HS-5 (cell line): ENCODE measurements at regions not wholly inside any gene's neighbourhood (a gene's known extent, or its start where the extent isn't known, plus 50 kb on each side); places are given as distances from the start of the nearest gene placed in this dataset.
"Not testable (repeated sequence)": the region's sequence is repeated elsewhere in the genome, so short reads cannot be mapped to it uniquely, and the experiment has no call there.

Experiments
- DNase-seq: peaks from one replicate; pipeline ENCODE4 v3.0.0-alpha.2; 2012; ENCODE audit warnings: low read depth

DNA sequence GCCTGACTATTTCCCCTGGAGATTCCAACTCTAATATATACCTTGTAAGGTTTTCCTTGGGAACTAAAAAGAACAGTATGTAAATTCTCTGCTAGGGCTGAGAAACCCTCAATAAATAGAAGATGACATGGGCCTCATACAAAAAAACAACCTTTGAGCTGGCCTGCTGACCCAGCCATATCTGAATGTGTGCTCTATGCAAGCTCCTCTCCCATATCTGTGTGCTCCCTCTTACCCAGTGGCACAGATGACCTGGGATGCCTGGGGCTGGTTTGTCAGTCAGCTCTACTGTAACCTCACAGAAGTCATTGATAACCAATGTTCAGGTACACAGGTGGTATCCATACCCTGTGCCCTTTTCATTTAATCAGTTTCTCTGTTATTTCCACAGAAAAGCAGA, 329.2 kb downstream of the SEC16B start:
- no peak for DNase-seq

DNA sequence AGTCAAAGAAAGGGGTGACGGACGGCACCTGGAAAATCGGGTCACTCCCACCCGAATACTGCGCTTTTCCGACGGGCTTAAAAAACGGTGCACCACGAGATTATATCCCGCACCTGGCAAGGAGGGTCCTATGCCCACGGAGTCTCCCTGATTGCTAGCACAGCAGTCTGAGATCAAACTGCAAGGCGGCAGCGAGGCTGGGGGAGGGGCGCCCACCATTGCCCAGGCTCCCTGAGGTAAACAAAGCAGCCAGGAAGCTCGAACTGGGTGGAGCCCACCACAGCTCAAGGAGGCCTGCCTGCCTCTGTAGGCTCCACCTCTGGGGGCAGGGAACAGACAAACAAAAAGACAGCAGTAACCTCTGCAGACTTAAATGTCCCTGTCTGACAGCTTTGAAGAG, 335.7 kb downstream of the SEC16B start:
- DNase-seq = not testable (repeated sequence)

DNA sequence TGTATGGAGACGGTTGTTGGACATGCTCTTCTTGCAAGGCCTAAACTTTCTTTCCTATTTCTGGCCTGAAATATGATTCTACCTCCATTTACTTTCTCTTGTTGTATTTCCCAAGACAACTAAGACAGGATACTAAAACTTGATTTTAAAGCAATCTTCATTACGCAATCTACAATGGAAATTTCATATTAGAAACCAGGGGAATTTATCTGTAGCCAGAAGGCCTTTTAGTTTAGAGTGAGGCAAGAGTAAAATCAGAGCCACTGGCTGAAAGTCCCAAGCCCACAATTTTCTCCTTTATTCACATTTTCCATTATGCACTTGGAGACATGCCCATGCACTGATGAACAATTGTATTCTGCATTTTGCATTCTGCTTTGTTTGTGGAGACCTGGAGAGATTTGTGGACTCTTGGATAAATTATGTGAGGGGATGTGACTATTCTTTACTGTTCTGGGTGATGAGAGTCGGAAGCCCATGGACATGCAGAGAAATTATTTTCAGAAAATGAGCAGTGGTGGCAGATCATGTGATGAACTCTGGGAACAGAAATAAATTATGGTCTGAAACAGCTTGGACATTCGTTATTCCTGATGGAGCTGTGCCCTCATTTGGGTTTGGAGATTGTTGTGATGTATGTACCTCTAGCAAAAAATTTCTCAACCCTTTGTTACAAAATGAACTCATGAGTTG, 336.8 kb downstream of the SEC16B start:
- no peak for DNase-seq

DNA sequence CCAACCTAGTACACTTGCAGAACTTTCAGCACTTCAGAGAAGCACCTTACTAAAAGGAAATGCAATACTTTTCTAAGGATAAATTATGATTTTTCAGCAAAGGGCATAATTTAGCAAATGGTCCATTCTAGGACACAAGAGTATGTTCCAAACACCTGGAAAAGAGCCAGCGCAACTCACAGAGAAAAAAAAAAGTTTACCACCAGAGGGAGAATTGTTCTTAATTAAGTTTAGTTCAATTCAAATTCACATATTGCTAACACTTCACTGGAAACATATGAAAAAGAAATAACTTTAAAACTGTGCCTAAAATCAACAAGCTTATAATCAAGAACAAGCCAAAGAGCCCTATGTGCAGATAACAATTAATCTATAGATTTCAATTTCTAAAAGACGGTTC, 338.1 kb downstream of the SEC16B start:
- no peak for DNase-seq

DNA sequence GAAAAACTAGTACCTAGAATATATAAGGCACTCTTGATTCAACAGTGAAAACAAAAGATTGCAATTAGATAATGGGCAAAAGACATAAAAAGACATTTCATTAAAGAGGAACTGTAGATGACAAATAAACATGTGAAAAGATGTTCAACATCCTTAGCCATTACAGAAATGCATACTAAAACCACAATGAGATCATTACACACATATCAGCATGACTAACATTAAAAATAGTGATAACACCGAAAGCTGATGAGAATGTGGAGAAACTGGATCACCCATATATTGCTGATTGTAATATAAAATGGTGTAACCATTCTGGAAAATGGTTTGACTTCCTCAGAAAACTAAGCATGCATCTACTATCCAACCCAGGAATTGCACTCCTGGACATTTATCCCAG, 340.3 kb downstream of the SEC16B start:
- peak; percentile 39 for DNase-seq

DNA sequence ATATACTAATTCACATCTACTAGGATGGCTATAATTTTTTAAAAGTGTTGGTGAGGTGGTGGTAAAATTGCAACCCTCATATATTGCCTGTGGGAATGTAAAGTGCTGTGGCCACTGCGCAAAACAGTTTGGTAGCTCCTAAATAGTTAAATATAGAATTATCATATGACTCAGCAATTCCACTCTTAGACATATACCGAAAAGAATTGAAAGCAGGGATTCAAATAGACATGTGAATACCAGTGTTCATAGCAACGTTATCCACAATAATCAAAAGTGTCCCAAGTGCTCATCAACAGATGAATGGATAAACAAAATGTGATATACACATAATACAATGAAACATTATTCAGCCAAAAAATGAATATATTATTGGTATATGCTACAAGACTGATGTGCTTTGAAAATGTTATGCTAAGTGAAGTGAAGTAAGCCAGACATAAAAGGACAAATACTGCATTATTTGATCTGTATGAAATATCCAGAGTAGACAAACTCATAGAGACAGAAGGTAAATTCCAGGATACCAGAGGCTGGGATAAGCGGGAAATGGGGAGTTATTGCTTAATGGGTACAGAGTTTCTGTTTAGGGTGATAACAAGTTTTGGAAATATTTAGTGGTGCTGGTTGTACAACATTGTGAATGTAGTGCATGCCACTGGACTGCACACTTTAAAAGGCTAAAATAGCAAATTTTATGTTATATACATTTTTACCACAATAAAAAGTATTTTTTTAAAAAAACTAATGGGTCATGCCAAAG, 342.5 kb downstream of the SEC16B start:
- DNase-seq = no peak

DNA sequence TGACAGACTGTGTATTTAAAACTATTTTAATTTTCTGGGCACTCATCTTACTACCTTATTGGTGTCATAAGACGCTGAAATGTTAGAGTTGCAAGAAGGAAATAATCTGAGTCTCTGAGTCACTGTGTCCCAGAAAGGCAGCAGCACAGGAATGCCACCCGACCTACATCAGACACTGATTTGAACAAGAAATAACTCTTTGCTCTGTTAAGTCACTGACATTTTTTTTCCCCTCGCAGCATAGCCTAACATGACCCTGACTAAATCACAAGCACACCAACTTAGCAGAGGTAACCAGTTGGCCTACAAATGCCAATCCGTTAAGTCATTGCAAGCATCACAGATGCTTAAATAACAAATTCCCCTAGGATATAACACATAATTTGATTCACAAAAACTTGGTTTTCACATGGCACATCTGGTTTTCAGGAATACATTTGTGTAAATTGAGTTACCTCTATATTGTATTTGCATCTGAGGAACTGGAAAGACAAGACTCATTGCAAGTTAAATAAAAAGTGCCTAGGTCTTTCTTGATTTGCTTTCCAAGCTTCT, 349.1 kb downstream of the SEC16B start:
- DNase-seq = peak; percentile 65

DNA sequence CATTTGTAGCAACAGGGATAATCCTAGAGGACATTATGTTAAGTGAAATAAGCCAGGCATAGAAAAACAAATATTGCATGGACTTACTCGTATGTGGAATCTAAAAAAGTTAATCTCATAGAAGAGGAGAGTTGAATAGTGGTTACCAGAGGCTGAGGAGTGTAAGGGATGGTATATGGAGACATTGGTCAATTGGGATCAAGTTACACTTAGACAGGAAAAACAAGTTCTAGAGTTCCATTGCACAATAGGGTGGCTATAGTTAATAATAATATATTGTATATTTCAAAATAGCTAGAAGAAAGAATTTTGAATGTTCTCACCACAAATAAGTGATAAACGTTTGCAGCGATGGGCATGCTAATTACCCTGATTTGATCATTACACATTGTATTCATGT, 354.6 kb downstream of the SEC16B start:
- no peak for DNase-seq

DNA sequence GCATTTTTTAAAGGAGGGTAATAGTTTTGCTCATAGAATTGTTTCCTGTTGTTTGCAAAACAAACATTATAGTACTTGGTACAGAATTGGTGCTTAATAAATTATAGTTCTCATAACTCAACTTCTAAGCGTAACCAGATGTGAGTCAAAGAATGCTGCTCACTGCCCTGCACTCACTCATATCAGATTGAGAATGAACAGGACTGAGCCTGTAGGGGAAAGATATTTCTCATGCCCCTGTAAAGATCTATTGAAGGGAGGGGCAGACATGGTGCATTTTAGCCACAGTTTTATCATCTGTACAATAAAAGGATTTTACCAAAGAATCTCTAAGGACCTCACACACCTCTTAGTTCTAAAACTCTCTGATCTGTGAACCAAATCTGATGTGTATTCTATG, 358.5 kb downstream of the SEC16B start:
- DNase-seq = no peak

DNA sequence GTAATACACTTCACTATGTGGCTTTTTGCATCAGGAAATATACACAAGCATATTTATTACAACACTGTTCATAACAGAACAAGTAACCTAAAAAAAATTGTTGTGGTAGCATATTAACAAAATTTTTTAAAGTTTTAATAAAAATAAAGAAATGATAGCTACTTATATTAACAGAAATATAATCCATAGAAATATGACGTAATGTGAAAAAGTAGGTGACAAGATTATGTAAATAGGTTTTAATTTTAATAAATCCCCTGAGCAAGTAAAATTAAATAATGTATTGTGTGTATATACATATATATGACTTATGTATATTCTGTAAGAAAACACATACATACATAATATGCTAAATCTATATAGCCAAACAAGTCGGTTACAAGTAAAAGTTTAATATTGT, 359.9 kb downstream of the SEC16B start:
- DNase-seq = no peak

DNA sequence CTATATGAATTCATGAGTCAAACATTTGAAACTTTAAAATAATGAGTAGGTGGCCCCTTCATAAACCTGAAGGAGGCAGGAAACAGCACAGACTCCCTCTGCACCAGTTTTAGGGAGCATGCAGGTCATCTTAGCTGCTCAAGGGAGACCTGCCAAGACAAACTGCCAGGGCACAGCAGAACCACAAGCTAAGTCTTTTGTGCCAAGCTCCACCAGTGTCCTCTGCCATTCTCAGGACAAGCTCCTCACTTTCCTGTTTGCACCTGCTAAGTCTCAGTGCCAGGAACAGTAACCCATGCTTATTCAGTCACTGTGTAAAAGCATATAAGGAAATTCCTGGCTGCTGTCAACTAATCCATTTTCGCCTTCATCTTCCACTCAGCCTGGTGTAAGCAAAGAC, 368.9 kb downstream of the SEC16B start:
- DNase-seq = no peak

DNA sequence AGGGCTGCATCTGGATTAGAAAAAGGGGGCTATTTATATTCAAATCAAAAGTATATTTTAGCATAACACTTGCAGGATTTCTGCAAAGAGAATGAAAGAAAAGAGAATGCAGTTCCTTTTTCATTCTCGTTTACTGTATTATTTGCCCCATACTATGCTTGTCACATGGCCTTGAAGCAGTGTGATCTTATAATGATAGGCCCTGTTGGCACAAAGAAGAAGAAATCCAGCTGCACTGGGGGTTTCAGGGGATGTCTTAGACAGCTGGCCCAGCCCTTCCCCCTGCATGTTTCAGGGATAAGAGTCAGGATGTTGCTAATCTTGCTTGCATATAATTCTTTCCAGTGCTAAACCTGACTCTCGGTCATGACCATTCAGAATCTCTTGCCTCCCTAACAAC, 369.5 kb downstream of the SEC16B start:
- DNase-seq = no peak

DNA sequence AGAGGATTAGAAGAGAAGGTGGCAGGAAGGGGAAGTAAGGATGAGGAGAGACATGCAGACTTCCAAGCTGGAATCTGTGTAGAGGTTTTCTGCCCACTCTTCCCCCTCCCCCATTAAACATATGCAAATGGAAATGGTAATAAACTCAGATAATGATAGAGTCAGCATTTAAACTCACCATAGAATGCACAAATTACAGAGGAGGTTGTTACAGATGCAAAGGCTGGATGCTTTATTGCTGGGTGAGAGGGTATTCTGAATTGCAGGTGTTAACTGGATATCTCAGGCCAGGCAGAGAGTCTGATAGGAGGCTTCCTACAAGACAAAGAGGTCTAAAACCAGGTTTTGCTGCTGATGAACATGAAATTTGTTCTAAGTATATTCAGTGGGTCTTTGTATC, 372.5 kb downstream of the SEC16B start:
- no peak for DNase-seq

DNA sequence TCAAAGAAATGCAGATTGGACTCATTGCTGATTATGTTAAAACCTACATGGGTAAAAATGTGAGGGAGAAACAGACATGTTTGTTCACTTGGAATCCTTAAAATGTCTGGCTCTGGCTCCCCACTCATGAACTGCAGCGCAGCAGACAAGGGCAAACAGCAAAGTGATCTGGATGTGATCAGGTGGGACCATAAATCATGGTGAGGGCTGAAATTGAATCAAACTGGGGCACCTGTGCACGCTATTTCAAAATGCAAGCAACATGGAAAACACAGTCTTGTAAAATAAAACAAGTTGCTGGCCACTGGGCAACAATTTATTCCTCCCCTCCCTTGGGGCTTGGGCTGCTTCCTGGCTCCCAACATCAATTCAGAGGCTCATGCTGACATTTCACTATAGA, 373.4 kb downstream of the SEC16B start:
- DNase-seq = no peak

DNA sequence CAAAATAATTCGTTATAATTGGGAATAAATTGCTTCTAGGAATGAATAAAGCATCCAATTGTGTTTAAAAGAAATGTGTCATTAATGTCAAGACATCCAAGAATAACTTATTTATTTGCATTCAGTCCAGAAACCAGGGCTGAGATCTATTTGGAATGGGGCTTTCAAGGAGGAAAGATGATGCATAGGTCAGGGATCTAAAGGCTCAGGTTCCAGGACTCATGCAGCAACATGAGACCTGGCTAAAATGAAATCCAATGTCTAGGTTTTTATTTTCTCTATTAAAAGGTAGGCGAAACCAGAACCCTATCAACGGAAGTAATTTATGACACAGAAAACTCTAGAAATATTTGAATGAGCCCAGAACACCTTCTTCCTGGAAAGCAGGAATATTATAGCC, 376.8 kb downstream of the SEC16B start:
- DNase-seq = no peak

DNA sequence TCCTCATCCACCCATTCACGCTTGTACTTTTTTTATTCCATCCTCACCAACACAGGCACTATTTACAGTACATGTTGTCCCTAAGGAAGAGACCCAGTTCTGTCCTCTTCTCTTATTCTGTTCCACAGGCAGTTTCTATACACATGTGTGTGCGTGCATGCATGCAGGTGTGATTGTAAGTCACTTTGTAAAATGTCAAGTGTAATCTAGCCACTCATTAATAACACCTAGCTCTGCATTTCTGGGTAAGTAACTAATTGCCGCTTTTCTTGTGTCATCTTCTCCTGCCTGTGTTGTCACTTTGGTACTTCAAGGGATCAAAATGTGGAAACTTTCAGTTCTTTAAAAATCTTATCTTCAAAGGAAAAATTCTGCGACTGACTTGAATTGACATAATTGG, 377.2 kb downstream of the SEC16B start:
- no peak for DNase-seq

DNA sequence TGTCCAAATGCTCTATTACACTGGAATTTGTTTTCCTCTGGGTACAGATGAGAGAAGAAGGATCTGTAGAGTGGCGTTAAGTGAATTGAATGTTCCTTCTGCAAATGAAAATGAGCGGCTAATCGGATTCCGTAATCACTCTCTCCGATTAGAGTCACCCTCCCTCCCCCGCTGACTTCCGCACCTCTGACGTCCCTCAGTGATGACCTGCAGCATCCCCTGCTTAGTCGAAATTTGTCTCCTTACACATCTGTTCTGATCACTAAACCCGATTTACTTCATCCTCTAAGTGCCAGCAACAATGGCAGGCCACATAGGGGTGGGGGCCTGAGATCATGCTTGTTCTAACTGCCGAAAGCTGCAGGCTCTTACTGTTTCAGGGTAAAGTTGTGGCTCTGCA, 378.7 kb downstream of the SEC16B start:
- no peak for DNase-seq

DNA sequence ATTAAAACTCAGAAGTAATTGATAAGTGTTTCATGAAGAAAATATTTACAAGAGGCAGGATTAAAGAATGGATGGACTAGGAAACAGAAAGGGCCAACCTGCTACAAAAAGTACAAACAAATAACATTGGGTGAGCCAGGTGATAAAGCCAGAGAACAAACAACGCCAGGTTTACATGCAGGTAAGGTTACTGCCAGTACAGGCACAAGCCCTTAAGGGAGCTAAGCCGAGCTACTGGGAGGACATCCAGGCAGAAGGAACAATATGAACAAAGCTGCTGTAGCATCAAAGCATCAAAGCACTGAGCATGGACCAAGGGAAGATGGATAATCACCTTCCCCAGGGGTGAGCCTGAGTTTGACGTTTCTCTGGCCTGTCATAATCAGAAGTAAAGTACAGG, 380.7 kb downstream of the SEC16B start:
- DNase-seq = no peak

DNA sequence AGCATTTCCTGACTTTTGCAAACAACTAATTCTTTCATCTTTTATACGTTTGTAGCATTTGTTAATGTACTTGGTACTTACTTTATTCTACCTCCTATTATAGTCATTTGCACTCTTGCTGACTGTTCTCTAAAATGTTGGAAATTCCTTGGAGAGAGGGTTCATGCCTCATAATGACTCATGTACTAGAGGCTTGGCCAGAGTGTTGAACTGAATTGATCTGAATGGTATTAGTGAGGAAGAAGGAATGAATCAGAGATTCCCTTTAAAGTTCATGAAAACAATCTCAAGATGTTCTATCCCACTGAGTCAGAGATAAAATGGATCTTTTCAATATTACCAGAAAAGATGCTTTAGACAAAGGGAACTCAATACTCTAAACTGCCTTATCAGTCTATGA, 383.4 kb downstream of the SEC16B start:
- peak; percentile 82 for DNase-seq

DNA sequence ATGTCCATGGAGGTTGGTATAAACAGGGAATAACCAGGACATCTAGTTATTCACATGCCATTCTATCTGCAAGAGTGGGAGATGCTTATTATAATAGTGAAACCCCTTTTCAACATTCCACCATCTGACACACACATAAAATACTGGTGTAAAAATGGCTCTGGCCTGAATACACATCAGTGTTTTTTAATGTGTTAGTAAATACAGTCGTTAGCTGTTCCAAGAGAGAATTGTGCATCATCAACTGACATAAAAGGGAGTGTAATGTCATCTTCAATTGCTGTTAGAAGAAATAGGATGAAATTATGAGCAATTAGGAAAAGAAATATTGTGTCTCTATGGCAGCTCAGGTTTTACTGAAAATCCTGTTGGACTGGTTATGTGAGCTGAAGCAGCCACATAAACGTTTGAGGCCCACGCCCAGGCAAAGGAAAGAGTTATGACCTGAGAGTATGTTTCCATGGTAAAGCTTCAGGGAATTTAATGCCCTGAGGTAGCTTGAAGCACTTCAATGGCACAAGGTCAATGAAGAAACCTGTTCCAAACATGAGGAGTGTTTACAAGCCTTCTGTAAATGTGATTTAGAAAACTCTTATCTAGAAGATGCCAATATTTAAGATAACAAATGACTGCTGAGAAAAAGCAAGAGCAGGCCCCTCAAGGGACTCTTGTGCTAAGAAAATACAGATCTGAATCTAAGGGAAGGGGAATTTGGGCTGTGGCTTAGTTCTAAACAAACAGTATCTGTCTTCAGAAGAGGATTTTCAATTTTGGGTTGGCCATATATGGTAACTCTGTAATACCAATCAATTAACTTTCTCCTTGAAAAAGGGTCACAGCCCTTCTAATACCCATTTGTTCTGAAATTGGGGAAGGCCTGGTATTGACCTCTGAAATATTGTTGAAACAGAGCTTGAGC, 384.3 kb downstream of the SEC16B start:
- no peak for DNase-seq

DNA sequence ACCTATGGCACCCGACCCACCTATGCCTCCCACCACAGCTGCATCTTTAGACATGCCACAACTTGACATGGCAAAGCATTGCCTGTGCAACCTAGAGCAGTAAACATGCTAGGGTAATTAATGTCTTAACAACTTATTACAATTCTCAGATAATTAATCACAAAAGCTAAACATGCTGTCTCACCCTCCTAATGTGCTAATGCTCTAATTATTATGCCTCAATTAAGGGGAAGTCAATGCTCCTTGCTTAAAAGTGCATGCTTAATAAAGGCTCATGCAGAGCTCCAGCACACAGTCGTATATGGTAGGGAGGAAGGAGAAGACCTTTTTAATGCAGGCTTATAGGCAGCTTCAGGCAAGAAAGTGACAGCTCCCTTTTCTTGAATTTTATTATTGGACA, 396.0 kb downstream of the SEC16B start:
- no peak for DNase-seq

DNA sequence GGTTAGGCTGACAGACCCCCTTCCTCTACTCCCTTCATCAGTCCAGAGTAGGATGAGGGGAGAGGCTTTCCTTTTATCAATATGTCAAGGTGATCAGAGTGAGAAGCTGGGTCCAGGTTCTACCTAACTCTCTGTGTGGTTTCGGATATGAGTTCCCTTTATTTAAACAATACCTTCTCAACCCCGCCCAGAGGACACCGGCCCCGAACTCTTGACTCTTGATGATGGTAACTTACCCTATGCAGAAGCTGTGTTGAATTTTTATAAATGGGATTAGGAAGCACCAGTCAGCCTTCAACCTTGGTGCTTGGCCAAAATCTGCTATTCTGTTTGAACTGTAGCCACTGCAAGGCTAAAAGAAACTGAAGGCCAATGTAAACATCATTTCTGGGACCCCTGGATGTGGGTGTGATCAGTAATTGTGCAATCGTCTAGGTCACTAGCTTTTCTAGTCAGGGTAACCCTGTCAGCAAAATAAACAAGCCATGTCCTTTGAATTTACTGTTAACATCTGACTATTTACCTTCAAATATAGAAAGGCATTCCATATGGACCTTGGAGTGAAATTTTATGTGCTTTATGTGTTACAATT, 398.3 kb downstream of the SEC16B start:
- no peak for DNase-seq
